H9 (cell line): ENCODE measurements at regions not wholly inside any gene's neighbourhood (a gene's known extent, or its start where the extent isn't known, plus 50 kb on each side); places are given as distances from the start of the nearest gene placed in this dataset.

Experiments used
- DNase-seq: peaks from one replicate; pipeline ENCODE4 v3.0.0-alpha.2; 2017
- H2AFZ ChIP-seq: one replicate; pipeline ENCODE4 v1.6.1; 2013; ENCODE audit warnings: mild to moderate bottlenecking, low read length, control low read depth, moderate library complexity
- H2AK5ac ChIP-seq: 2 replicates; pipeline ENCODE4 v1.6.1; 2013; ENCODE audit warnings: low read length, control low read depth, mixed read lengths; ENCODE audit not compliant: insufficient read length
- H2BK120ac ChIP-seq: one replicate; pipeline ENCODE4 v1.6.1; 2013; ENCODE audit warnings: low read depth, mild to moderate bottlenecking, low read length, control low read depth, inconsistent platforms; ENCODE audit not compliant: poor library complexity, severe bottlenecking
- H2BK12ac ChIP-seq: 2 replicates; pipeline ENCODE4 v1.6.1; 2013; ENCODE audit warnings: low read length, control low read depth, mixed read lengths, low read depth; ENCODE audit not compliant: insufficient read length
- H2BK15ac ChIP-seq: 2 replicates; pipeline ENCODE4 v1.6.1; 2013; ENCODE audit warnings: low read depth, low read length, control low read depth
- H2BK20ac ChIP-seq: one replicate; pipeline ENCODE4 v1.6.1; 2013; ENCODE audit warnings: low read depth, mild to moderate bottlenecking, low read length, control low read depth, inconsistent platforms; ENCODE audit not compliant: poor library complexity, severe bottlenecking
- H2BK5ac ChIP-seq: 2 replicates; pipeline ENCODE4 v1.6.1; 2013; ENCODE audit warnings: low read length, control low read depth, mixed read lengths; ENCODE audit not compliant: insufficient read length
- H3K14ac ChIP-seq: 2 replicates; pipeline ENCODE4 v1.6.1; 2013; ENCODE audit warnings: low read length, control low read depth; ENCODE audit not compliant: insufficient read depth
- H3K18ac ChIP-seq: 2 replicates; pipeline ENCODE4 v1.6.1; 2013; ENCODE audit warnings: low read depth, mild to moderate bottlenecking, mixed read lengths, low read length, control low read depth; ENCODE audit not compliant: insufficient read length
- H3K23ac ChIP-seq: 2 replicates; pipeline ENCODE4 v1.6.1; 2013; ENCODE audit warnings: low read length, control low read depth, mixed read lengths, low read depth; ENCODE audit not compliant: insufficient read length
- H3K23me2 ChIP-seq: 2 replicates; pipeline ENCODE4 v1.6.1; 2013; ENCODE audit warnings: low read depth, mild to moderate bottlenecking, mixed read lengths, low read length, control low read depth; ENCODE audit not compliant: insufficient read length, poor library complexity, severe bottlenecking
- H3K27ac ChIP-seq: 2 replicates; pipeline ENCODE4 v1.5.1; 2013; ENCODE audit warnings: low read length, control low read depth, mixed read lengths, low read depth; ENCODE audit not compliant: insufficient read length
- H3K27me3 ChIP-seq: 2 replicates; pipeline ENCODE4 v1.6.1; 2013; ENCODE audit warnings: low read length, control low read depth, inconsistent platforms; ENCODE audit not compliant: insufficient read depth
- H3K4ac ChIP-seq: 2 replicates; pipeline ENCODE4 v1.6.1; 2013; ENCODE audit warnings: low read depth, mild to moderate bottlenecking, control low read depth, inconsistent platforms, low read length, moderate library complexity
- H3K4me1 ChIP-seq: 2 replicates; pipeline ENCODE4 v1.6.1; 2013; ENCODE audit warnings: low read length, control low read depth, inconsistent platforms; ENCODE audit not compliant: insufficient read depth
- H3K4me2 ChIP-seq: 2 replicates; pipeline ENCODE4 v1.6.1; 2013; ENCODE audit warnings: low read length, control low read depth, mixed read lengths; ENCODE audit not compliant: insufficient read length, insufficient read depth
- H3K56ac ChIP-seq: 2 replicates; pipeline ENCODE4 v1.6.1; 2013; ENCODE audit warnings: low read depth, mild to moderate bottlenecking, mixed read lengths, low read length, control low read depth; ENCODE audit not compliant: insufficient read length
- H3K79me1 ChIP-seq: 2 replicates; pipeline ENCODE4 v1.6.1; 2013; ENCODE audit warnings: low read depth, mild to moderate bottlenecking, moderate library complexity, low read length, control low read depth, inconsistent platforms; ENCODE audit not compliant: insufficient read depth, poor library complexity, severe bottlenecking
- H3K79me2 ChIP-seq: 2 replicates; pipeline ENCODE4 v1.6.1; 2013; ENCODE audit warnings: low read length, control low read depth, inconsistent platforms; ENCODE audit not compliant: insufficient read depth
- H3K9ac ChIP-seq: 2 replicates; pipeline ENCODE4 v1.6.1; 2013; ENCODE audit warnings: low read length, control low read depth, mixed read lengths; ENCODE audit not compliant: insufficient read length; ENCODE audit errors: extremely low read depth
- H3K9me3 ChIP-seq: one replicate; pipeline ENCODE4 v1.6.1; 2013; ENCODE audit warnings: low read depth, low read length, inconsistent platforms; ENCODE audit not compliant: control insufficient read depth
- H3T11ph ChIP-seq: one replicate; pipeline ENCODE4 v1.6.1; 2013; ENCODE audit warnings: mild to moderate bottlenecking, low read length, control low read depth, inconsistent platforms
- H4K20me1 ChIP-seq: one replicate; pipeline ENCODE4 v1.6.1; 2013; ENCODE audit not compliant: control insufficient read depth, insufficient read length, insufficient read depth
- H4K5ac ChIP-seq: 2 replicates; pipeline ENCODE4 v1.6.1; 2013; ENCODE audit warnings: low read depth, mild to moderate bottlenecking, mixed read lengths, low read length, control low read depth; ENCODE audit not compliant: insufficient read length
- H4K8ac ChIP-seq: replicated peaks from 2 replicates; pipeline ENCODE4 v1.6.1; 2013; ENCODE audit warnings: low read length, control low read depth, mixed read lengths, low read depth; ENCODE audit not compliant: insufficient read length
- H4K91ac ChIP-seq: 2 replicates; pipeline ENCODE4 v1.6.1; 2013; ENCODE audit warnings: low read depth, mild to moderate bottlenecking, moderate library complexity, mixed read lengths, low read length, control low read depth; ENCODE audit not compliant: insufficient read length
- H3K27ac Mint-ChIP-seq, 3 experiments: 2 replicates in 2 of 3; 3 replicates in 1 of 3; pipeline ENCODE4 v1.8.0; 2020 to 2021; ENCODE audit warnings: mixed read lengths in 3 of 3, mild to moderate bottlenecking in 1 of 3, moderate library complexity in 1 of 3
- H3K27me3 Mint-ChIP-seq: 2 replicates; pipeline ENCODE4 v1.8.0; 2021; ENCODE audit warnings: low read depth, mild to moderate bottlenecking, moderate library complexity, mixed read lengths
- H3K36me3 Mint-ChIP-seq, 3 experiments: 2 replicates in 2 of 3; 3 replicates in 1 of 3; pipeline ENCODE4 v1.8.0; 2020 to 2021; ENCODE audit warnings: low read depth in 3 of 3, mixed read lengths in 3 of 3; ENCODE audit not compliant: insufficient read depth in 1 of 3
- H3K4me1 Mint-ChIP-seq, 2 experiments: 2 replicates each; pipeline ENCODE4 v1.8.0; 2020; ENCODE audit warnings: mixed read lengths in 2 of 2
- H3K4me3 Mint-ChIP-seq, 2 experiments: 2 replicates in 1 of 2; 3 replicates in 1 of 2; pipeline ENCODE4 v1.8.0; 2020 to 2021; ENCODE audit warnings: mild to moderate bottlenecking in 2 of 2, mixed read lengths in 2 of 2, moderate library complexity in 1 of 2
- H3K9me3 Mint-ChIP-seq, 2 experiments: 2 replicates in 1 of 2; 3 replicates in 1 of 2; pipeline ENCODE4 v1.8.0; 2020; ENCODE audit warnings: mild to moderate bottlenecking in 2 of 2, mixed read lengths in 2 of 2, moderate library complexity in 1 of 2
- whole genome bisulfite sequencing: extraction: QIAGEN DNeasy Blood & Tissue Kit; methylation state at CpG from one replicate; pipeline ENCODE4 v1.1.7; 2013; ENCODE audit warnings: missing lambda C conversion rate, low lambda C conversion rate, mixed read lengths; ENCODE audit not compliant: insufficient read length; ENCODE audit errors: extremely low coverage; 5-methylcytosine and 5-hydroxymethylcytosine counted together
- TF ChIP-seq, protein P1 (sequence below): fragments of 200-600 bp; sonication (generic); conservative IDR thresholded peaks from 3 replicates; pipeline ENCODE4 v1.8.0; 2021; ENCODE audit warnings: antibody characterized with exemption, mild to moderate bottlenecking

DNA sequence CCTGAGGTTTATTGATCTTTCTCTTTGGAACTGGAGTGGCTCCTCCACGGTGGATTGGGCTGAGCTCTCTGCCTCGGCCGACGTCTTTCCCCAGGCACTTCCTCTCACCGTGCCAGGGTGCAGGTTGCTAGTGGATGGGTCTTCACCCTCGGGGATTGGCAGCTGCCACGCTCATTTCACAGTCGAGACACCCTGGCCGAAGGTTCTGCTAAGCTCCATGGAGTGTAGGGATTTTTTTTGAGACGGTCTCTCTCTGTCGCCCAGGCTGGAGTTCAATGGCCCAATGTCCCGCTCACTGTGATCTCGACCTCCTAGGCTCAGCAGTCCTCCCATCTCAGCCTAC is 280.8 kb downstream of the SEC14L1 start:
- H3K14ac ChIP-seq, result peak overlapping the region; percentile 52; the same call in 1 of the 2 replicates
- H3K79me2 ChIP-seq, result no peaks in the 10 kb centered on the region
- Mint-ChIP-seq H3K27me3 (no peaks in the 10 kb centered on the region), H3K4me3 (peak overlapping the region in 1 of 2 experiments; percentile 69; a peak in 3 of 5 replicates), H3K9me3 (no peaks in the 10 kb centered on the region), H3K27ac (peak overlapping the region; percentile 92 to 98 (median 96)), H3K4me1 (peaks cover 42 to 67% of the 10 kb centered on the region in 2 experiments), H3K36me3 (no peaks in the 10 kb centered on the region; a peak in 1 of 7 replicates)
- peak overlapping the region; percentile 5 for H3K4me2 ChIP-seq
- no peaks in the 10 kb centered on the region for H3K27me3 ChIP-seq
- no peak overlapping the region for H3K23ac ChIP-seq
- peak overlapping the region; percentile 53 for H3K27ac ChIP-seq
- no peak overlapping the region for H2AFZ ChIP-seq
- TF ChIP-seq, protein P1, sequence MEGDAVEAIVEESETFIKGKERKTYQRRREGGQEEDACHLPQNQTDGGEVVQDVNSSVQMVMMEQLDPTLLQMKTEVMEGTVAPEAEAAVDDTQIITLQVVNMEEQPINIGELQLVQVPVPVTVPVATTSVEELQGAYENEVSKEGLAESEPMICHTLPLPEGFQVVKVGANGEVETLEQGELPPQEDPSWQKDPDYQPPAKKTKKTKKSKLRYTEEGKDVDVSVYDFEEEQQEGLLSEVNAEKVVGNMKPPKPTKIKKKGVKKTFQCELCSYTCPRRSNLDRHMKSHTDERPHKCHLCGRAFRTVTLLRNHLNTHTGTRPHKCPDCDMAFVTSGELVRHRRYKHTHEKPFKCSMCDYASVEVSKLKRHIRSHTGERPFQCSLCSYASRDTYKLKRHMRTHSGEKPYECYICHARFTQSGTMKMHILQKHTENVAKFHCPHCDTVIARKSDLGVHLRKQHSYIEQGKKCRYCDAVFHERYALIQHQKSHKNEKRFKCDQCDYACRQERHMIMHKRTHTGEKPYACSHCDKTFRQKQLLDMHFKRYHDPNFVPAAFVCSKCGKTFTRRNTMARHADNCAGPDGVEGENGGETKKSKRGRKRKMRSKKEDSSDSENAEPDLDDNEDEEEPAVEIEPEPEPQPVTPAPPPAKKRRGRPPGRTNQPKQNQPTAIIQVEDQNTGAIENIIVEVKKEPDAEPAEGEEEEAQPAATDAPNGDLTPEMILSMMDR, result no peak
- no peak overlapping the region for H2BK15ac ChIP-seq
- H4K20me1 ChIP-seq, result peaks cover 5% of the 10 kb centered on the region
- H3T11ph ChIP-seq, result no peak overlapping the region
- no peak overlapping the region for H2BK120ac ChIP-seq
- no peak overlapping the region for H3K18ac ChIP-seq
- no peak overlapping the region for H3K4ac ChIP-seq
- no CpG with 5 or more reads among the region's 13 CpGs for WGBS
- H2AK5ac ChIP-seq, result no peak overlapping the region
- no peaks in the 10 kb centered on the region for H3K23me2 ChIP-seq
- H2BK12ac ChIP-seq, result no peak overlapping the region
- no peak for DNase-seq
- no peak overlapping the region for H3K9ac ChIP-seq
- H2BK5ac ChIP-seq, result no peak overlapping the region
- no peak overlapping the region for H4K91ac ChIP-seq
- H4K5ac ChIP-seq, result no peak overlapping the region
- no peaks in the 10 kb centered on the region for H3K79me1 ChIP-seq
- peaks cover 22% of the 10 kb centered on the region; the same call in 1 of the 2 replicates for H3K4me1 ChIP-seq
- no peaks in the 10 kb centered on the region for H3K9me3 ChIP-seq
- H4K8ac ChIP-seq, result no peak overlapping the region
- no peak overlapping the region for H3K56ac ChIP-seq
- no peak overlapping the region for H2BK20ac ChIP-seq
